OCI-LY1 (cell line): ENCODE measurements at regions not wholly inside any gene's neighbourhood (a gene's known extent, or its start where the extent isn't known, plus 50 kb on each side); places are given as distances from the start of the nearest gene placed in this dataset.

Experiments
- H2AFZ ChIP-seq: fragments of 200-600 bp; sonication (generic), shearing (Covaris generic); 2 replicates; pipeline ENCODE4 v1.6.0; 2014; ENCODE audit warnings: antibody characterized with exemption, mild to moderate bottlenecking, low read length
- H3F3A ChIP-seq: fragments of 200-600 bp; sonication (generic), shearing (Covaris generic); 2 replicates; pipeline ENCODE4 v1.6.0; 2014; ENCODE audit warnings: mild to moderate bottlenecking, antibody characterized with exemption, low read length, moderate library complexity; ENCODE audit not compliant: insufficient read depth
- H3K27ac ChIP-seq: fragments of 200-600 bp; sonication (generic); 2 replicates; pipeline ENCODE4 v1.5.1; 2014; ENCODE audit warnings: low read length, mixed run types, mild to moderate bottlenecking, low read depth; ENCODE audit not compliant: poor library complexity, severe bottlenecking
- H3K27me3 ChIP-seq: fragments of 200-600 bp; sonication (generic); 2 replicates; pipeline ENCODE4 v1.6.0; 2014; ENCODE audit warnings: antibody characterized with exemption, mild to moderate bottlenecking, low read length, moderate library complexity; ENCODE audit not compliant: insufficient read depth
- H3K36me3 ChIP-seq: fragments of 200-600 bp; sonication (generic); 2 replicates; pipeline ENCODE4 v1.6.1; 2014; ENCODE audit warnings: mild to moderate bottlenecking, antibody characterized with exemption, low read length, moderate library complexity, mixed read lengths; ENCODE audit not compliant: insufficient read depth
- H3K4me1 ChIP-seq: fragments of 200-600 bp; sonication (generic); 2 replicates; pipeline ENCODE4 v1.5.1; 2014; ENCODE audit warnings: mild to moderate bottlenecking, low read length, moderate library complexity; ENCODE audit not compliant: insufficient read depth, severe bottlenecking
- H3K4me2 ChIP-seq: fragments of 200-600 bp; sonication (generic), shearing (Covaris generic); 2 replicates; pipeline ENCODE4 v1.6.1; 2014; ENCODE audit warnings: low read length
- H3K4me3 ChIP-seq: fragments of 200-600 bp; sonication (generic); 2 replicates; pipeline ENCODE4 v1.5.1; 2014; ENCODE audit warnings: low read length, low read depth, mild to moderate bottlenecking, mixed read lengths; ENCODE audit not compliant: poor library complexity, severe bottlenecking
- H3K79me2 ChIP-seq: fragments of 200-600 bp; shearing (Covaris generic); 2 replicates; pipeline ENCODE4 v1.6.1; 2016; ENCODE audit warnings: mixed run types, low read length, mixed read lengths; ENCODE audit not compliant: insufficient read depth
- H3K9ac ChIP-seq: fragments of 200-600 bp; sonication (generic), shearing (Covaris generic); 2 replicates; pipeline ENCODE4 v1.6.1; 2014; ENCODE audit warnings: mild to moderate bottlenecking, low read length, mixed read lengths
- H3K9me2 ChIP-seq: fragments of 200-600 bp; sonication (generic), shearing (Covaris generic); 2 replicates; pipeline ENCODE4 v1.6.1; 2014; ENCODE audit warnings: low read depth, mild to moderate bottlenecking, low read length, mixed read lengths
- H3K9me3 ChIP-seq: fragments of 200-600 bp; shearing (Covaris generic); 2 replicates; pipeline ENCODE4 v1.6.1; 2014; ENCODE audit warnings: low read length, mixed read lengths
- H4K20me1 ChIP-seq: fragments of 200-600 bp; sonication (generic), shearing (Covaris generic); 2 replicates; pipeline ENCODE4 v1.6.0; 2016; ENCODE audit warnings: mild to moderate bottlenecking, low read length; ENCODE audit not compliant: insufficient read depth
- CTCF ChIP-seq: fragments of 200-600 bp; sonication (generic), shearing (Covaris generic); IDR thresholded peaks from 2 replicates; pipeline ENCODE4 v1.5.1; 2017; ENCODE audit warnings: mild to moderate bottlenecking, antibody characterized with exemption, low read length, moderate library complexity, mixed read lengths
- EZH2 ChIP-seq: fragments of 200-600 bp; sonication (generic), shearing (Covaris generic); IDR thresholded peaks from 2 replicates; pipeline ENCODE4 v1.8.0; 2017; ENCODE audit warnings: borderline replicate concordance, mixed run types, mild to moderate bottlenecking, antibody characterized with exemption, low read length, moderate library complexity, mixed read lengths

DNA sequence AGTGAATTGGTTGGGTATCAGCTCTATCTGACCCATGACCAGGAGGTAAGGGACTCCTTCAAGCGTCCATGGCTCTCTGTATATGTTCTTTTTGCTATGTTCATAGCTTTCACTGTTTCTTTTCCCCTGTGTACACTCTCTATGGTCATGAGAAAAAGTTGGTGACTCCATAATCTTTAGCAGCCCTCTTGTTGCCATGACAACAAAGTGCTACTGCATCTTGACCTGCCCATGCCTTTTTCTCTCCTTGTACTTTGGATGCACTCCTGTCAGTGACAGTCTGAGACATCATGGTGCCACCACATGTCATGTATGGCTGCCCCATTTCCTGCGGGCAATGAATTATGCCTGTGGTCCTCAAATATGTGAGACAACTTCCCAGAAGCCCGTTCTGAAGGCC lies 280.2 kb downstream of the TMEM121 start:
- TF ChIP-seq EZH2 (no peak), CTCF (no peak)
- Histone ChIP-seq H3K36me3 (no peaks in the 10 kb centered on the region; the same call in 1 of the 2 replicates), H3K27ac (no peak overlapping the region), H3K9me3 (no peaks in the 10 kb centered on the region), H3K4me3 (no peak overlapping the region), H3K9me2 (no peaks in the 10 kb centered on the region), H3K79me2 (no peaks in the 10 kb centered on the region), H3K9ac (no peak overlapping the region), H3K4me1 (no peaks in the 10 kb centered on the region), H3F3A (no peaks in the 10 kb centered on the region), H3K27me3 (no peaks in the 10 kb centered on the region), H3K4me2 (no peak overlapping the region), H2AFZ (no peak overlapping the region), H4K20me1 (no peaks in the 10 kb centered on the region)

DNA sequence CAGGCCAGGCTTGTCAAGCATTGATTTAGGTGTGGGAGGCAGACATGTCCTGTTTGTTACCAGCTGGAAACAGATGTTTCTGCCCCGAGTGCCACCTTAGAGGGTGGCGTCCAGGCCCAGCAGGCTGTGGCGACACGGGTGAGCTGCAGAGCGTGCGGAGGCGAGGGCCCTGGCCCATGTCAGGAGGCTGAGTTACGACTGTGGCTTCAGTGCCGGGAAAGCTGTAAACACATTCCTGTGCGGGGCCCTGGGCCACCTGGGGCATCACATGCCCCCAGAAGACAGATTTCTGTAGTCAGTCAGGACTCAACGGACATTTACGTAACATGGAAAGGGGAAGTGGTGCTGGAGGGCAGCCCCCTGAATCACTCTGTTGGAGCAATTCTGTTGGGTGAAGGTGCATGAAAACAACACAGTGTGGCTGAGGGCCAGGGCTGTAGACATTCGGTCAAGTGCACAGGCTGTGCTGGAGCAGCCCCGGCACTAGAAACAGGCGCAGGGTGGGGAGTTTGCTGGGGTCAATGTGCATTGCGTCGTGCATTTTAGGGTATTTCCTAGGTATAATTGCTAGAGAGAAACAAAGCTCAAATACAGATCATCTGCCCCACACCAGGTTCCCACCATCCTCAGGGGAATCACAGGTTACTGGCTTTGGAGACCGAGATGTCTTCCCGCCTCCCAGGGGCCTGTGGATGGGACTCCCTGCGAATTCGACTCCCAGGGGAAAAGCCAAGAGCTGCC lies 291.8 kb downstream of the TMEM121 start:
- Histone ChIP-seq H3K9me3 (no peaks in the 10 kb centered on the region), H2AFZ (no peak overlapping the region), H3K4me1 (peaks cover 64% of the 10 kb centered on the region), H3K9me2 (no peaks in the 10 kb centered on the region), H3K27ac (peak overlapping the region; percentile 98), H3K36me3 (no peaks in the 10 kb centered on the region), H3K27me3 (no peaks in the 10 kb centered on the region), H3K9ac (peak overlapping the region; percentile 87), H4K20me1 (no peaks in the 10 kb centered on the region), H3K4me3 (peak overlapping the region; percentile 36), H3F3A (no peaks in the 10 kb centered on the region), H3K79me2 (no peaks in the 10 kb centered on the region), H3K4me2 (peak overlapping the region; percentile 64)
- no peak for TF ChIP-seq CTCF
- TF ChIP-seq EZH2, result no peak

GRCh38 chr14:105818712-105819005 lies 292.3 kb downstream of the TMEM121 start:
- peak overlapping the region; percentile 36 for H3K4me3 ChIP-seq
- H3K9me3 ChIP-seq, result no peaks in the 10 kb centered on the region
- H3K9me2 ChIP-seq, result no peaks in the 10 kb centered on the region
- no peaks in the 10 kb centered on the region for H3K36me3 ChIP-seq
- peak overlapping the region; percentile 74 for H3K9ac ChIP-seq
- TF ChIP-seq EZH2, result no peak
- H3K4me1 ChIP-seq, result peaks cover 64% of the 10 kb centered on the region
- H3F3A ChIP-seq, result no peaks in the 10 kb centered on the region
- no peaks in the 10 kb centered on the region for H3K79me2 ChIP-seq
- H3K27ac ChIP-seq, result peak overlapping the region; percentile 98
- no peaks in the 10 kb centered on the region for H3K27me3 ChIP-seq
- no peaks in the 10 kb centered on the region for H4K20me1 ChIP-seq
- H2AFZ ChIP-seq, result no peak overlapping the region
- peak overlapping the region; percentile 53 for H3K4me2 ChIP-seq

GRCh38 chr14:105830171-105830570 lies 303.8 kb downstream of the TMEM121 start:
- peak overlapping the region; percentile 32 for H3K27ac ChIP-seq
- H3K9me3 ChIP-seq, result no peaks in the 10 kb centered on the region
- H3F3A ChIP-seq, result no peaks in the 10 kb centered on the region
- H3K27me3 ChIP-seq, result no peaks in the 10 kb centered on the region
- H3K4me2 ChIP-seq, result peak overlapping the region; percentile 29; the same call in 1 of the 2 replicates
- no peaks in the 10 kb centered on the region for H3K9me2 ChIP-seq
- H3K4me1 ChIP-seq, result peaks cover 15% of the 10 kb centered on the region
- H3K36me3 ChIP-seq, result no peaks in the 10 kb centered on the region; the same call in 1 of the 2 replicates
- no peak overlapping the region; the same call in 1 of the 2 replicates for H3K9ac ChIP-seq
- no peaks in the 10 kb centered on the region for H3K79me2 ChIP-seq
- H2AFZ ChIP-seq, result no peak overlapping the region
- no peak overlapping the region for H3K4me3 ChIP-seq
- H4K20me1 ChIP-seq, result no peaks in the 10 kb centered on the region
- TF ChIP-seq CTCF (no peak; the same call in 1 of the 2 replicates), EZH2 (no peak)
